Transverse colon (tissue), 3 donors: ENCODE measurements at regions not wholly inside any gene's neighbourhood (a gene's known extent, or its start where the extent isn't known, plus 50 kb on each side); places are given as distances from the start of the nearest gene placed in this dataset.

ENCODE experiments used
- POLR2A ChIP-seq: fragments of 450-650 bp; IDR thresholded peaks from one replicate; pipeline ENCODE4 v1.6.1; 2016; ENCODE audit warnings: antibody characterized with exemption, mild to moderate bottlenecking, moderate library complexity
- TF ChIP-seq, protein P1 (sequence below), 5 experiments: fragments of 200-600 bp in 3 of 5; fragments of 450-650 bp in 2 of 5; sonication (generic) in 3 of 5; IDR thresholded peaks; 1 replicate in 2 of 5; 2 replicates in 3 of 5; pipeline ENCODE4 v1.5.1; 2016 to 2017; ENCODE audit warnings: antibody characterized with exemption in 5 of 5, inconsistent platforms in 3 of 5, mild to moderate bottlenecking in 2 of 5, moderate library complexity in 1 of 5

DNA sequence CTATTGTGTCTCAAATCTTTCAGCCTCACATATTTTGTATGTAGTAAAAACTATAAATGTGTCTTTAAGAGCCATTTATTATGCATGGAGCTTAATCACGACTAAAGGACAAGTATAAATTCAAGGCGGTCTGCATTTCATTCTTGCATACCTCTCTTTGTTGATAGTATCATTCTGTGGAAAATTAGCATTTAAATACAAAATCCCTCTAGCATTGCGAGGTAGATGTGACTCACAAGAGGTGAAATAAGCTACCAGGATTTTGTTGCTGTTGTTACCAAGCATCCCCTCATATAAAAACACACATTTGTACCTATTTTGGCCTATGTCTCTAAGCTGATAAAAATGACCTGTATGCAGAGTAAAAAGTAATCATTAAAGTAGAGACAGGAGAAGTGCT, 537.4 kb upstream of the LUZP2 start:
- TF ChIP-seq, protein P1, sequence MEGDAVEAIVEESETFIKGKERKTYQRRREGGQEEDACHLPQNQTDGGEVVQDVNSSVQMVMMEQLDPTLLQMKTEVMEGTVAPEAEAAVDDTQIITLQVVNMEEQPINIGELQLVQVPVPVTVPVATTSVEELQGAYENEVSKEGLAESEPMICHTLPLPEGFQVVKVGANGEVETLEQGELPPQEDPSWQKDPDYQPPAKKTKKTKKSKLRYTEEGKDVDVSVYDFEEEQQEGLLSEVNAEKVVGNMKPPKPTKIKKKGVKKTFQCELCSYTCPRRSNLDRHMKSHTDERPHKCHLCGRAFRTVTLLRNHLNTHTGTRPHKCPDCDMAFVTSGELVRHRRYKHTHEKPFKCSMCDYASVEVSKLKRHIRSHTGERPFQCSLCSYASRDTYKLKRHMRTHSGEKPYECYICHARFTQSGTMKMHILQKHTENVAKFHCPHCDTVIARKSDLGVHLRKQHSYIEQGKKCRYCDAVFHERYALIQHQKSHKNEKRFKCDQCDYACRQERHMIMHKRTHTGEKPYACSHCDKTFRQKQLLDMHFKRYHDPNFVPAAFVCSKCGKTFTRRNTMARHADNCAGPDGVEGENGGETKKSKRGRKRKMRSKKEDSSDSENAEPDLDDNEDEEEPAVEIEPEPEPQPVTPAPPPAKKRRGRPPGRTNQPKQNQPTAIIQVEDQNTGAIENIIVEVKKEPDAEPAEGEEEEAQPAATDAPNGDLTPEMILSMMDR (IDR thresholded peaks at IDR 0.05): no peak
- no peak for TF ChIP-seq POLR2A
